ENCODE measurements at regions not wholly inside any gene's neighbourhood (a gene's known extent, or its start where the extent isn't known, plus 50 kb on each side); places are given as distances from the start of the nearest gene placed in this dataset.

DNA sequence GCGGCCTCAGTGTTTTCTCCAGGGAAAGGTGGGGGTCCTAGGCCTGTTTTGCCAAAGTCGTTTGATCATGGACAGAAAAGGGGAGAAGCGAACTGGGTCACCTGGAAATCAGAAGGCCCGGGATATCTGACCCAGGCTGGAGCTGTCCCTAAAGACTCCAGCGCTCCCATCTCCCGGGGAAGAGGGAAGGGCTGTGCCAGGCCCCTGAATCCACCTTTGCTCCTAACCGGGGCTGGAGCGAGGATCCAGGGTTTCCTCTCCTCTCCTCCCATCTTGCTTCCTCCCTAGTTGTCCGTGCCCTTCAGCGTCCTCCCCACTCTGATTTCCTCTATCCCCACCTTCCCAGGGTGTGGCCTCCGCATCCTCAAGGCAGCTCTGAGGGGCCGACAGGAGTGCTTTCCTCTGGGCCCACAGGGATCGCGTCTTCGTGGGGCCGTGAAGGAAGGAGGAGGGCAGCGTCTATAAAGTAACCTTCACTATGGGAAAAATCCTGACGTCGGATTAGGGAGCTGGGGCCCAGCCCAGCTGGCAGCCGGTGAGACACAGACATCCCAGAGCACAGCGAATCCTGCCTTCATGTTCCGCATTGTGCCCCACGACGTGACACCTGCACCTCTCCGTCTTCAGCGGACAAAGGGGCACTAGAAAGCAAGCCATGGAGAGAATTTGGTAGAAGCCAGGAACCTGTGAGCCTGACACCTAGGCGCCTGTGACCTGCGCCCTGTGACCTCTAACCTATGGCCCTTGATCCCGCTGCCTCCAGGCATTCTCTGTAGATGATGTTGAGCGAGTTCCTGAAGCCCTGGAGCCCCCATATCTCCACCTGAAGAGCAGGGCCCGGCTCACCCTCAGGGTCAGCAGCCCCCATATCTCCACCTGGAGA lies 212.7 kb upstream of the SALL3 start:
- Histone ChIP-seq H3K27me3 (replicated peaks; ENCODE audit: insufficient read depth) (no peaks in the 10 kb centered on the region), H3K27ac (no peak overlapping the region), H3K4me1 (ENCODE audit: control insufficient read depth in 1 of 2, low read depth in 2 of 2) (no peaks in the 10 kb centered on the region), H3K4me3 (no peak overlapping the region), H3K9me3 (no peaks in the 10 kb centered on the region), H3K36me3 (no peaks in the 10 kb centered on the region)
- TF ChIP-seq, protein P1, sequence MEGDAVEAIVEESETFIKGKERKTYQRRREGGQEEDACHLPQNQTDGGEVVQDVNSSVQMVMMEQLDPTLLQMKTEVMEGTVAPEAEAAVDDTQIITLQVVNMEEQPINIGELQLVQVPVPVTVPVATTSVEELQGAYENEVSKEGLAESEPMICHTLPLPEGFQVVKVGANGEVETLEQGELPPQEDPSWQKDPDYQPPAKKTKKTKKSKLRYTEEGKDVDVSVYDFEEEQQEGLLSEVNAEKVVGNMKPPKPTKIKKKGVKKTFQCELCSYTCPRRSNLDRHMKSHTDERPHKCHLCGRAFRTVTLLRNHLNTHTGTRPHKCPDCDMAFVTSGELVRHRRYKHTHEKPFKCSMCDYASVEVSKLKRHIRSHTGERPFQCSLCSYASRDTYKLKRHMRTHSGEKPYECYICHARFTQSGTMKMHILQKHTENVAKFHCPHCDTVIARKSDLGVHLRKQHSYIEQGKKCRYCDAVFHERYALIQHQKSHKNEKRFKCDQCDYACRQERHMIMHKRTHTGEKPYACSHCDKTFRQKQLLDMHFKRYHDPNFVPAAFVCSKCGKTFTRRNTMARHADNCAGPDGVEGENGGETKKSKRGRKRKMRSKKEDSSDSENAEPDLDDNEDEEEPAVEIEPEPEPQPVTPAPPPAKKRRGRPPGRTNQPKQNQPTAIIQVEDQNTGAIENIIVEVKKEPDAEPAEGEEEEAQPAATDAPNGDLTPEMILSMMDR (IDR thresholded peaks at IDR 0.05): no peak
- no peak for DNase-seq (ENCODE audit: low spot score)
- ATAC-seq (ENCODE audit: insufficient number of reproducible peaks, low FRiP score, low read depth): no peak

DNA sequence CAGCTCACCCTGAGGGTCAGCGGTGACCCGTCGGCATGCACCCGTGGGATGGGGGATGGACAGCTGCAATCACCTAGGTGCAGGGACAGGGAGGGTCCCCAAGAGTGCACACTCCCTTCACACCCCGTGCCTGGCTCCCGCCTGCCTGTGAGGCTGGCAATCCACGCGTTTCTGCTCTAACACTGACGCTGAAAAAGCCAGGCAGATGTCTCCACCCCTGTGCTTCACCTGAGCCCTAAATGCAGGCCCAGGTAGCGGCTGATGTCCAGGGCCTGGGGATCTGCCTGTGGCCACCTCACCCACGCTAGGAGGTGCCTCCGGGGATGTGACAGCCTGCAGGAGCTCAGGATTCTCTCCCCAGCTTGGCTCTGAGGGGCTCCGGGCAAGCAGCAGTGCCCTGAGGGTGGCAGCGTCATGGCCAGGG lies 212.0 kb upstream of the SALL3 start:
- ATAC-seq (ENCODE audit: insufficient number of reproducible peaks, low FRiP score, low read depth) (no peak), DNase-seq (ENCODE audit: low spot score) (no peak)

DNA sequence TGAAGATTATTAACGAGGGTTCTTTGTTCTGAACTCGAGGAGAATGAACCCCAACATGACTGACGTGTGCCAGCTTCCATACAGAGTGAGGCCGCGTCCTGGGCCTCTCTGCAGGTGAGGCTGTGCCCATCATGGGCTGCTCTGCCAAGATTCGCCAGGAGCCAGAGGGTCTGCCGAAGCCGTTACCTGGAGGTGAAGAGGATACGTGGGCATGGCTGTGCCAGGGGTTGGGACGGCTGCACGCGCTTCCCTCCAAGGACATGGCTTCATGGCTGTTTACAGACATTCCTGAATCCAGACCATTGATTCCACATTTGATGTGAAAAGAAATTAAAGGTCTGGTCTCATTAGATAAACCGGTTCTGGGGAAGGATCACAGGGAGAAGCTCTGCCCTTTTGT lies 211.4 kb upstream of the SALL3 start:
- Histone ChIP-seq H3K27ac (no peak overlapping the region), H3K27me3 (replicated peaks; ENCODE audit: insufficient read depth) (no peaks in the 10 kb centered on the region)
- TF ChIP-seq, protein P1 (IDR thresholded peaks at IDR 0.05): no peak

More for the DNA sequence above, 212.0 kb upstream of the SALL3 start:
- Histone ChIP-seq H3K4me1 (ENCODE audit: control insufficient read depth in 1 of 2, low read depth in 2 of 2) (no peaks in the 10 kb centered on the region), H3K27ac (no peak overlapping the region), H3K36me3 (no peaks in the 10 kb centered on the region), H3K27me3 (replicated peaks; ENCODE audit: insufficient read depth) (no peaks in the 10 kb centered on the region), H3K9me3 (no peaks in the 10 kb centered on the region), H3K4me3 (no peak overlapping the region)
- TF ChIP-seq, protein P1 (IDR thresholded peaks at IDR 0.05): no peak

DNA sequence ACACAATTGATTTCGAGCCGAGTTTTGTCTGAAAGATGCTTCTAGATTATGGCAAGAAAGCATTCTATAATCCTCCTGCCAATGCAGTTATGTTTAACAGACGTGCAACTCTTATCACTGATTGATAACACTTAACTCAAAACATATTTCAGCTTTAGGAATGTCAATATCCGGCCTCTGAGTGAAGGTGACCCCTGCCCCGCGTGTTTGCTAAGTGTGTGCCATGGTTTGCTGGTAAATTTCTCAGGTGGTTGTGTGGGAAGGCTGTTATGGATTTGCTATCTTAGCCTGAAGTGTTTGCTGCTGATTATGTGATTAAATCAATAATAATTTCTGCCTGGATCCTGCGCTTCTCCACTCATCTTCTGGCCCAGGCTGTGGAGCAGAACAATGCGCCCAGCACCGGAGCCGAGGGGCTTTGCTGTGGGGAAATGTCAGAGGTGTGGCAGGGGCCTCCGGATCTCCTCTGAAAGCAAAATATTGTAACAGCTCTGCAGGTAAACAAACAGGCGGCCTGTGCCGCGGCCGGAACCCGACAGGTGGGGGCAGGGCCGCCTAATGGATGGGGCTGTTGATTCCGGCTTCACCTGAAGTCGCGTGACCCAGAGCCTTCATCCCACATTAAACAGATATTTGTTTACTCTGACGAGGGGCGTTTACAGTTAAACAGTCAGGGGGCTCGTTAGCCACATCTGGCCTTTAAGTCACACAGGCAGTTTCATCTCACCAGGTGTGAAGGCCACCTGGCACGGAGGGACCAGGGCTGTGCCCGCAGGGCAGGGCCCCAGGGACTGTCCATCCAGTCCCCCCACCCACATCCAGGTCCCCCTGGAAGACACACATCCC lies 210.7 kb upstream of the SALL3 start:
- DNase-seq (ENCODE audit: low spot score): no peak
- no peak for ATAC-seq (ENCODE audit: insufficient number of reproducible peaks, low FRiP score, low read depth)

More for the DNA sequence above, 211.4 kb upstream of the SALL3 start:
- ATAC-seq (ENCODE audit: insufficient number of reproducible peaks, low FRiP score, low read depth): no peak
- H3K36me3 ChIP-seq: no peaks in the 10 kb centered on the region
- no peak overlapping the region for H3K4me3 ChIP-seq
- DNase-seq (ENCODE audit: low spot score): no peak
- H3K4me1 ChIP-seq (ENCODE audit: control insufficient read depth in 1 of 2, low read depth in 2 of 2): no peaks in the 10 kb centered on the region
- H3K9me3 ChIP-seq: no peaks in the 10 kb centered on the region

More for the DNA sequence above, 210.7 kb upstream of the SALL3 start:
- Histone ChIP-seq H3K27me3 (replicated peaks; ENCODE audit: insufficient read depth) (no peaks in the 10 kb centered on the region), H3K4me1 (ENCODE audit: control insufficient read depth in 1 of 2, low read depth in 2 of 2) (no peaks in the 10 kb centered on the region), H3K4me3 (no peak overlapping the region), H3K9me3 (no peaks in the 10 kb centered on the region), H3K36me3 (no peaks in the 10 kb centered on the region), H3K27ac (no peak overlapping the region)
- TF ChIP-seq, protein P1 (IDR thresholded peaks at IDR 0.05): no peak
